MG63 (cell line): ENCODE measurements at regions not wholly inside any gene's neighbourhood (a gene's known extent, or its start where the extent isn't known, plus 50 kb on each side); places are given as distances from the start of the nearest gene placed in this dataset.

Experiments
- DNase-seq: peaks from one replicate; pipeline ENCODE4 v3.0.0-alpha.2; 2020
- H3K27me3 ChIP-seq: fragments of 250-450 bp; sonication (Bioruptor Pico); 2 replicates; pipeline ENCODE4 v1.5.1; 2020; ENCODE audit warnings: mild to moderate bottlenecking, moderate library complexity
- H3K36me3 ChIP-seq: fragments of 250-450 bp; sonication (Bioruptor Pico); 2 replicates; pipeline ENCODE4 v1.5.1; 2020; ENCODE audit warnings: mild to moderate bottlenecking, moderate library complexity
- H3K4me3 ChIP-seq: fragments of 250-450 bp; sonication (Bioruptor Pico); 2 replicates; pipeline ENCODE4 v1.5.1; 2020; ENCODE audit warnings: mild to moderate bottlenecking, moderate library complexity
- H3K9me3 ChIP-seq: fragments of 250-450 bp; sonication (Bioruptor Pico); 2 replicates; pipeline ENCODE4 v1.5.1; 2020; ENCODE audit warnings: mild to moderate bottlenecking, moderate library complexity

GRCh38 chr2:144695657-144696056 lies 175.7 kb upstream of the ZEB2 start:
- DNase-seq = no peak
- Histone ChIP-seq H3K4me3 (no peak overlapping the region), H3K27me3 (no peaks in the 10 kb centered on the region), H3K9me3 (no peaks in the 10 kb centered on the region), H3K36me3 (no peaks in the 10 kb centered on the region)

GRCh38 chr2:144694456-144694855 lies 174.5 kb upstream of the ZEB2 start:
- no peak for DNase-seq
- H3K4me3 ChIP-seq = no peak overlapping the region
- H3K36me3 ChIP-seq = no peaks in the 10 kb centered on the region
- H3K9me3 ChIP-seq = no peaks in the 10 kb centered on the region
- H3K27me3 ChIP-seq = no peaks in the 10 kb centered on the region

- H3K27me3 ChIP-seq = no peaks in the 10 kb centered on the region
- DNase-seq = no peak
- no peaks in the 10 kb centered on the region for H3K36me3 ChIP-seq
- H3K4me3 ChIP-seq = no peak overlapping the region
- no peaks in the 10 kb centered on the region for H3K9me3 ChIP-seq
Observed at GRCh38 chr2:144693179-144693578, 173.3 kb upstream of the ZEB2 start.

- no peak for DNase-seq
- Histone ChIP-seq H3K36me3 (no peaks in the 10 kb centered on the region), H3K27me3 (no peaks in the 10 kb centered on the region), H3K4me3 (no peak overlapping the region), H3K9me3 (no peaks in the 10 kb centered on the region)
Observed at GRCh38 chr2:144692661-144693060, 172.7 kb upstream of the ZEB2 start.

GRCh38 chr2:144690771-144691170 lies 170.9 kb upstream of the ZEB2 start:
- no peak overlapping the region for H3K4me3 ChIP-seq
- no peaks in the 10 kb centered on the region for H3K9me3 ChIP-seq
- H3K36me3 ChIP-seq = no peaks in the 10 kb centered on the region
- DNase-seq = no peak
- no peaks in the 10 kb centered on the region for H3K27me3 ChIP-seq

GRCh38 chr2:144686518-144687215 lies 166.7 kb upstream of the ZEB2 start:
- no peak overlapping the region for H3K4me3 ChIP-seq
- H3K27me3 ChIP-seq = no peaks in the 10 kb centered on the region
- no peak for DNase-seq
- no peaks in the 10 kb centered on the region for H3K36me3 ChIP-seq
- H3K9me3 ChIP-seq = no peaks in the 10 kb centered on the region

GRCh38 chr2:144683966-144684365 lies 164.0 kb upstream of the ZEB2 start:
- Histone ChIP-seq H3K27me3 (no peaks in the 10 kb centered on the region), H3K36me3 (no peaks in the 10 kb centered on the region), H3K9me3 (no peaks in the 10 kb centered on the region), H3K4me3 (no peak overlapping the region)
- DNase-seq = no peak

GRCh38 chr2:144683107-144683753 lies 163.3 kb upstream of the ZEB2 start:
- no peak overlapping the region for H3K4me3 ChIP-seq
- H3K36me3 ChIP-seq = no peaks in the 10 kb centered on the region
- DNase-seq = no peak

GRCh38 chr2:144682248-144682647 lies 162.3 kb upstream of the ZEB2 start:
- H3K9me3 ChIP-seq = no peaks in the 10 kb centered on the region
- H3K36me3 ChIP-seq = no peaks in the 10 kb centered on the region
- no peaks in the 10 kb centered on the region for H3K27me3 ChIP-seq
- no peak for DNase-seq
- H3K4me3 ChIP-seq = no peak overlapping the region

More at GRCh38 chr2:144683107-144683753, 163.3 kb upstream of the ZEB2 start:
- Histone ChIP-seq H3K27me3 (no peaks in the 10 kb centered on the region), H3K9me3 (no peaks in the 10 kb centered on the region)

- Histone ChIP-seq H3K27me3 (no peaks in the 10 kb centered on the region), H3K9me3 (no peaks in the 10 kb centered on the region), H3K4me3 (no peak overlapping the region), H3K36me3 (no peaks in the 10 kb centered on the region)
- no peak for DNase-seq
Observed at GRCh38 chr2:144681389-144681788, 161.5 kb upstream of the ZEB2 start.

- Histone ChIP-seq H3K9me3 (no peaks in the 10 kb centered on the region), H3K4me3 (no peak overlapping the region), H3K27me3 (no peaks in the 10 kb centered on the region), H3K36me3 (no peaks in the 10 kb centered on the region)
- DNase-seq = no peak
Observed at GRCh38 chr2:144679942-144680341, 160.0 kb upstream of the ZEB2 start.

- no peaks in the 10 kb centered on the region for H3K36me3 ChIP-seq
- no peak overlapping the region for H3K4me3 ChIP-seq
- DNase-seq = no peak
- H3K27me3 ChIP-seq = no peaks in the 10 kb centered on the region
- H3K9me3 ChIP-seq = no peaks in the 10 kb centered on the region
Observed at GRCh38 chr2:144678736-144679135, 158.8 kb upstream of the ZEB2 start.

GRCh38 chr2:144675731-144676130 lies 155.8 kb upstream of the ZEB2 start:
- no peak overlapping the region for H3K4me3 ChIP-seq
- DNase-seq = no peak

GRCh38 chr2:144675331-144675730 lies 155.4 kb upstream of the ZEB2 start:
- H3K36me3 ChIP-seq = no peaks in the 10 kb centered on the region
- H3K27me3 ChIP-seq = no peaks in the 10 kb centered on the region
- DNase-seq = no peak
- H3K4me3 ChIP-seq = no peak overlapping the region
- no peaks in the 10 kb centered on the region for H3K9me3 ChIP-seq

More at GRCh38 chr2:144675731-144676130, 155.8 kb upstream of the ZEB2 start:
- H3K27me3 ChIP-seq = no peaks in the 10 kb centered on the region
- H3K9me3 ChIP-seq = no peaks in the 10 kb centered on the region
- H3K36me3 ChIP-seq = no peaks in the 10 kb centered on the region

GRCh38 chr2:144674071-144674470 lies 154.2 kb upstream of the ZEB2 start:
- Histone ChIP-seq H3K36me3 (no peaks in the 10 kb centered on the region), H3K27me3 (no peaks in the 10 kb centered on the region), H3K9me3 (no peaks in the 10 kb centered on the region), H3K4me3 (no peak overlapping the region)
- no peak for DNase-seq

GRCh38 chr2:144673456-144673855 lies 153.5 kb upstream of the ZEB2 start:
- DNase-seq = no peak
- H3K27me3 ChIP-seq = no peaks in the 10 kb centered on the region

GRCh38 chr2:144671695-144672455 lies 152.0 kb upstream of the ZEB2 start:
- no peaks in the 10 kb centered on the region for H3K27me3 ChIP-seq
- H3K4me3 ChIP-seq = no peak overlapping the region
- H3K36me3 ChIP-seq = no peaks in the 10 kb centered on the region
- H3K9me3 ChIP-seq = no peaks in the 10 kb centered on the region
- DNase-seq = no peak

More at GRCh38 chr2:144673456-144673855, 153.5 kb upstream of the ZEB2 start:
- H3K4me3 ChIP-seq = no peak overlapping the region
- no peaks in the 10 kb centered on the region for H3K9me3 ChIP-seq
- H3K36me3 ChIP-seq = no peaks in the 10 kb centered on the region
